GM21786 (cell line): ENCODE measurements at regions not wholly inside any gene's neighbourhood (a gene's known extent, or its start where the extent isn't known, plus 50 kb on each side); places are given as distances from the start of the nearest gene placed in this dataset.

Experiments used
- ATAC-seq: cut with Tn5 transposase; IDR thresholded peaks from one replicate; pipeline ENCODE4 v1.9.1; 2021; ENCODE audit not compliant: unreplicated experiment

- ATAC-seq, result no peak
These were observed 331.4 kb upstream of the TMEM229A start for GRCh38 chr7:124364283-124364682.

- ATAC-seq, result no peak
These were observed 321.3 kb upstream of the TMEM229A start for GRCh38 chr7:124354201-124354600.

DNA sequence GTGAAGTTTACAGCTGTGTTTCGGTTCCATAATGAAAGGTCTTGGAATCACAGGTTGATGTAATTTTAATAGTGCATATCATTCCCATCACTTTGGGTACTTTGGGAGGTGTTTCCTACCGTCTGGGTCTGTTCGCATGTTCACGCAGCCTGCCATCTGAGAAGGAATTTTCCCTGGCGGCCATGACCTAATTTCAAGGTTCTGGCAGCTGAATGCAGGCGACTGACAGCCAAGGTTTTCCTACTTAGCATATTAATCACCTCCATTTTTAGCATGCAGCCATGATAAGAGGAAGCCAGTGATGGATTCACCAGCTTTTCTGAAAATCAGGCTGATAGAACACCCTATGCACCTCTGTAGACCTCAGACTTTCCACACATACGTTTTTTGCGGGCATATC, 319.1 kb upstream of the TMEM229A start:
- ATAC-seq, result no peak

GRCh38 chr7:124349443-124349842, 316.6 kb upstream of the TMEM229A start:
- ATAC-seq, result no peak

GRCh38 chr7:124338861-124339260, 306.0 kb upstream of the TMEM229A start:
- no peak for ATAC-seq

- ATAC-seq, result no peak
These were observed 298.0 kb upstream of the TMEM229A start for GRCh38 chr7:124330731-124331407.

GRCh38 chr7:124328774-124329173, 295.9 kb upstream of the TMEM229A start:
- ATAC-seq, result no peak

DNA sequence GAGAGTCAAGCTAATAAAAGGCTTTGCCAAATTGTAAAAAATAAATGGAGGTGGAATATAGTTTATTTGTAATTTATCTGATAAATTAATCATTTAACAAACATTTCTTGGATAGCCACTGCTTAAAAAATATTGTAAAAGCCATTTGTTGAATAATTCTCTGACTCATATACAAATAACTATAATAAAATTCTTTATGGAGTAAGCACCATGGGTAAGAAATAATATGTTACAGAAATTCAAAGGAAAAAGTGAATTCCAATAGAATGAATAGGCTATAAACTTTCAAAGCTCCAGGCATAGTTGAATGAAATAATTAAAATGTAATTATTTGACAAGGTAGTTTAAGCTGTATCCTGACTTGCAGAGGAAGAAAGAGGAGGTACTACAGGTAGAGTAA, 291.4 kb upstream of the TMEM229A start:
- no peak for ATAC-seq

DNA sequence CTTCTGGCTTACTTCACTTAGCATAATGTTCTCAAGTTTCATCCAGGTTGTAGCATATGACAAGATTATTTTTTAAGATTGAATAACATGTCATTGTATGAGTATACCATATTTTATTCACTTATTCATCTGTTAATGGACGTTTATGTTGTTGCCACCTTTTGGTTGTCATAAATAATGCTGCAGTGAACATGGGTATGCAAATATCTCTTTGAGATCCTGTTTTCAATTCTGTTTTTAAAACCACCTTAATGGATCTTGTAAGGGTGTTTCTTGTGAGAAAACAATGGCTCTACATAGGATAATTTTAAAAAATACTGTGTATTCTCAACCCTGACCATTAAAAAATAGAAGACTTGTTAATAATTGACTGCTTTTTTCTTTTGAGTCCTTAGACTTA, 290.7 kb upstream of the TMEM229A start:
- ATAC-seq, result no peak

DNA sequence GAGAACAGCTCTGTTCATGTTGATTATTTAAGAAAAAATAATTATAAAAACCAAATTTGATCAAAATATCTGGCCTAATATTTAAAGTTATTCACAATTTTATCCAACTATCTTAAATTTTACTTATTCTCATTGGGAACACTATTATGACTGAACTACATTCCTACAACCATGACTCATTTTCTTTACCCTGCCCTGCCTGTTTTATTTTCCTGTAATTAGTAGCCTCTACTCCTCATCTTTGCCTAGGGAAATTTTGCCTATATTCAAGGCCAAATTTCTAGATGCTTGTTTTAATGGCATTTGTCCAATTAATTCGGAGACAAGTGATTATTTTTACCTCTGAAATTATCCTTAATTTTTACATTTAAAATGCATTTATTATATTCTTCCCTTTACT, 289.7 kb upstream of the TMEM229A start:
- no peak for ATAC-seq

- no peak for ATAC-seq
These were observed 286.0 kb upstream of the TMEM229A start for GRCh38 chr7:124318721-124319450.

GRCh38 chr7:124310934-124311390, 278.1 kb upstream of the TMEM229A start:
- no peak for ATAC-seq

DNA sequence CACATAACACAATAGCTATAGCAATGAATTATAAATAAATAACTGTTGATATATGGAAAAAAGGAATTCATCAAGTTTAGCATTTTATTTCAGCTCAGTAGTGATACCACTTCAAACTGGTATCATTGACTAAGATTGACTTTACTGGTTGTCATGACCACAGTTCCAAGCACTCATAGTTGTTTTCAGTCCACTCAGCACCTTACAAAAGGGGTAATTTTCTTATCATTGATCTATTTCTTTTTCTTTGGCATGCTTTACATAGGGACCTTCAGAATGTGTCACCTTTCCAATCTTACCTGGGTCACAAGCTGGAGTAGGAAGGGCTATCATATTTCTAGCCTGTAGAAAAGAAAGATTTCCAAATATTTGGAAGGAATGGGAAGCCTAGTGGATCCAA, 275.5 kb upstream of the TMEM229A start:
- ATAC-seq, result no peak

- ATAC-seq, result no peak
These were observed 262.4 kb upstream of the TMEM229A start for GRCh38 chr7:124295289-124295688.

DNA sequence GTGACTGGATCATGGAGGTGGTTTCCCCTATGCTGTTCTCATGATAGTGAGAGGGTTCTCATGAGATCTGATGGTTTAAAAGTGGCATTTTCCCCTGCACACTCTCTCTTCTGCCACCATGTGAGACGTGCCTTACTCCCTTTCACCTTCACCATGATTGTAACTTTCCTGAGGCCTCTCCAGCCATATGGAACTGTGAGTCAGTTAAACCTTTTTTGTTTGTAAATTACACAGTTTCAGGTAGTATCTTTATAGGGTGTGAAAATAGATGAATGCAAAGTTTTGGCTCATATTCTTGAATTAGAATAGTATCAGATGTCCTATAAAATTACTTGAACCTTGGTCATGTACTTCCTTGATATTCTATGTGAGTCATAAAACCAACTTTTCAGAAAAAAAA, 252.1 kb upstream of the TMEM229A start:
- ATAC-seq, result no peak

DNA sequence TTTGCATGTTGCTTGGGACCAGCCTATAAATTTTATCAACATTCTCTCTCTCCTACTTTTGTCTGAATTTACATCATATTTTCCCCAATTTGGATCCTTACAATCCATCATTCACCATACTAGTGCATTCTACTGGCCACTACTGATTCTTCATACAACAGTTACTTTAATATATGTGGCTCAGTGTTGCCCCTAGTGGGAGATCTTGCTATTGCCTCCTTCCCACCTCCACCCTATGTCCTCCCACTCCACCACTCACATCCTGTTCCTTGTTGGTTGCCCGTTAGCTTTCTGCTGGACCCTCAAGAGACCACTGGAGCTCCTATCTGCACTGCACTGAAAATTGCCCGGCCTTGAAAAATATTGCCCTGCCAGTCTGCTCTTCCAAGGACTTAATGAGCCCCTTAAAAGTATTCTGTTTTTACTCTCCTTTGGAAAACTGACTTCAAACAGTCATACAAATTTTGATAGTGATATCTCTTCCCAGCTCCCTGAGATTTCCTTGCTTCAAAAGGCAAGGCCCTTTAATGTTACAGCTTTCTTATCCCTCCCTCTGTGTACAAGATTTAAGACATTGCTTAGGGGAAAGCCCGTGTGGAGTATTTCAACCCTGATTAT, 243.2 kb upstream of the TMEM229A start:
- ATAC-seq, result peak; percentile 97

GRCh38 chr7:124275411-124275810, 242.5 kb upstream of the TMEM229A start:
- ATAC-seq, result no peak

DNA sequence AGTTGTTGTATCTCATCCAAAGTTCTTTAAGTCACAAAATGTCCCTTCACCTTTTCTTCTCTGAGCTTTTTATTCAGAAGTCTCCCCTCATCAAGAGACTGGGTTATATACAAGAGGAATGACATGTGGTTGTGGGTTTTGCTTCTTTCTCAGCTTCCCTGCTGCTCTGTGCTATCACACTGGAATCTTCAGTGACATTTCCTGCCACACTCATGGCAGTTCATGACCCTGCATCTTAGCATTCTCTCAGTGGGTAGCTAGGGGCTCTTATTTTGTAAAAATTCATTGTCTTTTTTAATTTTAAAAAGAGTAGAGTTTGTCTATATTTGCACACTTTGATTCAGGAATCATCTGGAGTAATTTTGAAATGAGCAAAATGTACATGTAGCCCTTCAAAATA, 236.9 kb upstream of the TMEM229A start:
- ATAC-seq, result no peak

DNA sequence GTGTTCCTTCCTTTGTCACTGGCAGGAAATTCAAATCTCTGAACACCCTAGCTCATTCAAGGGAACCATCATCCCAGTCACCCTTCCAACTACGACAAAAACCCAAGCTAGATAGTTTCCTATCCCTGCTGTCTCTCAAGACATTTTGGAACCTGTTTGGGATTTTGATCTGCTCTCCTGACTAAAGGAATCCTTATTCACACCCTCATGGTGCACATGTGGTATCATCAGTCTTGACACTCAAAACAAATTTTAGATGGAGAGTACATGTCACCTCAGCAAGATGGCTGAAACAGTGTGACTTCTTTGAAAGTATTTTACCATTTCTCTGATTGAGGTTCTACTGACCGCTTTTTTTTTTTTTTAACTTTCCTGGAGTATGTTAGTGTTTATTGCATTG, 234.3 kb upstream of the TMEM229A start:
- no peak for ATAC-seq

DNA sequence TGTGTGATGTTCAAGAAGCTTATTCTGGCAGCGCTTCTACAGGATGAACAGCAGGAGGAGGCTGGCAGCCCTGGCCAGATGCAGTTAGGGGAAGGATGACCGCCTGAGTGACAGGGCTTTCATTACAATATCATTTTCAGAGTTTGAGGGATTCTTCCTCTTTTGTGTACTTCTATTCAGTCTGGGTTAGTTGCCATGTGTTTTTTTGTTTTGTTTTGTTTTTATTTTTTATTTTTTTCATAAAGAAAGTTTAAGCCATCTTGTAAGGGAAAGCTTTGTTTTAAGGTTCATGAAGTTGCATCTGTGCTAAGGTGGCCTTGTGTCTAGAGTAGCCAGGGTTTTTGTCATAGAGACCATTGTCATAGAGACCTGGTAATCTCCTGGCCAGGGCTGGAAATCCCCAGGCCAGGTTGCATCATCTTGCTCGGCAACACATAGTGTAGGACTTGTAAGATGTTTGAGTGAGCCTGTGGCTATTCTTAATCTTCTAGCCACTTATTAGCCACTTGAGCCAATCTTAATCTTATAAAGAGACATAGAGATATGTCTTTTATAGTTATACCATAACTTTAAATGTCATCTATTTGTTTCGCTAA, 230.5 kb upstream of the TMEM229A start:
- peak; percentile 96 for ATAC-seq

DNA sequence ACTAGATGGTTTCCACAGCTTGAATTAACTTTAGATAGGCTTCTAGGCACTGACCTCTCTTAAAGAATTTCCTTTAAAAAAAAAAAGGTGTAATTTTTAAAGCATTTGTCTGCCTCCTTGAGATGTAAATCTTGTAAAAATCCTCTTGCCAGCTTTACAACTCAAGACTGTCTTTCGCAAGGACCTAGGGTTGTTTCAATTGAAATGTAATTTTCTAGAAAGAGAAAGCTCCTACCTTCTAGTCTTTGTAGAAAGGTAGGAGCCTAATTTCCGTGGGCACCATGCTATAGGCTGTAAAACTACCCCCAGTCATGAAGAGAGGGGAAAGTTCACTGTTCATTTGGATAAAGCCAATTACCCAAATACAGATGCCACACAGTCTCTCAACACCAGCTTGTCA, 228.8 kb upstream of the TMEM229A start:
- ATAC-seq, result no peak
